GM18858 (cell line): ENCODE measurements at regions not wholly inside any gene's neighbourhood (a gene's known extent, or its start where the extent isn't known, plus 50 kb on each side); places are given as distances from the start of the nearest gene placed in this dataset.
"Not testable (repeated sequence)": the region's sequence is repeated elsewhere in the genome, so short reads cannot be mapped to it uniquely, and the experiment has no call there.

Source experiments
- ATAC-seq: cut with Tn5 transposase; IDR thresholded peaks from one replicate; pipeline ENCODE4 v1.9.1; 2021; ENCODE audit not compliant: unreplicated experiment

- ATAC-seq, result no peak
Observed at GRCh38 chr13:21872795-21873194, 201.9 kb downstream of the FGF9 start.

GRCh38 chr13:21875116-21875515 lies 204.2 kb downstream of the FGF9 start:
- ATAC-seq, result no peak

- no peak for ATAC-seq
Observed at GRCh38 chr13:21879263-21879914, 208.5 kb downstream of the FGF9 start.

GRCh38 chr13:21882766-21883165 lies 211.9 kb downstream of the FGF9 start:
- no peak for ATAC-seq

GRCh38 chr13:21883713-21884112 lies 212.8 kb downstream of the FGF9 start:
- no peak for ATAC-seq

GRCh38 chr13:21884299-21884909 lies 213.5 kb downstream of the FGF9 start:
- no peak for ATAC-seq

- no peak for ATAC-seq
Observed at GRCh38 chr13:21884965-21885567, 214.2 kb downstream of the FGF9 start.

GRCh38 chr13:21885714-21886224 lies 214.9 kb downstream of the FGF9 start:
- no peak for ATAC-seq

GRCh38 chr13:21889651-21890050 lies 218.8 kb downstream of the FGF9 start:
- no peak for ATAC-seq

GRCh38 chr13:21890220-21890619 lies 219.3 kb downstream of the FGF9 start:
- ATAC-seq, result not testable (repeated sequence)

- no peak for ATAC-seq
Observed at GRCh38 chr13:21894091-21894490, 223.2 kb downstream of the FGF9 start.

- ATAC-seq, result no peak
Observed at GRCh38 chr13:21894703-21895699, 224.1 kb downstream of the FGF9 start.

- ATAC-seq, result no peak
Observed at GRCh38 chr13:21895779-21896178, 224.9 kb downstream of the FGF9 start.

GRCh38 chr13:21897161-21897560 lies 226.3 kb downstream of the FGF9 start:
- no peak for ATAC-seq

GRCh38 chr13:21898459-21898858 lies 227.6 kb downstream of the FGF9 start:
- no peak for ATAC-seq

GRCh38 chr13:21898945-21899344 lies 228.1 kb downstream of the FGF9 start:
- no peak for ATAC-seq

GRCh38 chr13:21901336-21901735 lies 230.5 kb downstream of the FGF9 start:
- ATAC-seq, result no peak

- no peak for ATAC-seq
Observed at GRCh38 chr13:21901811-21902708, 231.2 kb downstream of the FGF9 start.

GRCh38 chr13:21902709-21903098 lies 231.8 kb downstream of the FGF9 start:
- ATAC-seq, result no peak

- no peak for ATAC-seq
Observed at GRCh38 chr13:21905486-21905885, 234.6 kb downstream of the FGF9 start.
